ENCODE measurements at regions not wholly inside any gene's neighbourhood (a gene's known extent, or its start where the extent isn't known, plus 50 kb on each side); places are given as distances from the start of the nearest gene placed in this dataset.
"Not testable (repeated sequence)": the region's sequence is repeated elsewhere in the genome, so short reads cannot be mapped to it uniquely, and the experiment has no call there.

GRCh38 chr12:13564266-13564810 lies 367.8 kb downstream of the EMP1 start:
- no peak for DNase-seq (ENCODE audit: low read depth in 2 of 2)

DNA sequence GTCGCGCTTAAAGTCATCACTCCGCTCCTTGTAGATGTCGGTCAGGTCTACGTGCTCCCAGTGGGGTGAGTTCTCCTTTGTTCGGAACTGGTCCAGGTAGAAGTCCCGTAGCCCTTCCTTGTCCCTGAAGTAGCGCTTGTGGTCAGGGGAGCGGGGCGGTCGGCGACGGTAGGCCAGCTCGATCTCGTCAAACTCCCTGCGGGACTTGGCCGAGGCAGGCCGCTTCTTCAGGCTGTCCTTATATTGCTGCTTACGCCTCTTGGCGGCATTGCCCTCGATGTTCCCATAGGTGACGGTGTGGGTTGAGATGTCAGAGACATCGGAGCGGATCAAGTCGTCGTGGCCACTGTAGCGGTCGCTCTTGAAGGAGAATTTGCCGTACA lies 367.2 kb downstream of the EMP1 start:
- DNase-seq (ENCODE audit: low read depth in 2 of 2): no peak

GRCh38 chr12:13562915-13563742 lies 366.6 kb downstream of the EMP1 start:
- no peak for DNase-seq (ENCODE audit: low read depth in 2 of 2)

- DNase-seq (ENCODE audit: low read depth in 2 of 2): no peak
Measured at GRCh38 chr12:13561923-13562322, 365.4 kb downstream of the EMP1 start.

GRCh38 chr12:13559318-13559978 lies 362.9 kb downstream of the EMP1 start:
- DNase-seq (ENCODE audit: low read depth in 2 of 2): no peak

DNA sequence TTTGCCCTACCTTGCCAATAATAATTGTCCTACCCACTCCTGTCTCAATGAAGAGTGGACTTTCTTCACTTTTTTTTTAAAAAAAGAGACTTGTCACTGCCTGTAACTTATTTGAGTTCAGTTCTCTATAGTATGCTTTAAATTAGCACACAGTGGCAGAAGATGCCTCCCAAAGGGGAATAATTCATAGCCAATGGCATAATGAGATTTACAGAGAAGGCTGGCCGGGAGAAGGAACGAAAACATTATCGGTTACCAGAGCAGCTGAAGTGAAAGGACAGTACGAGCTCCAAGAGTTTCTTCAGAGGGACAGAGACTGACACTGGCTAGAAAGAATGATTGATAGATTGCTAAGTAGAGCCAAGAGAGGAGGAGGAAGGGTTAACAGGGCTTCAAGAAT lies 356.3 kb downstream of the EMP1 start:
- DNase-seq (ENCODE audit: low read depth in 2 of 2): no peak

DNA sequence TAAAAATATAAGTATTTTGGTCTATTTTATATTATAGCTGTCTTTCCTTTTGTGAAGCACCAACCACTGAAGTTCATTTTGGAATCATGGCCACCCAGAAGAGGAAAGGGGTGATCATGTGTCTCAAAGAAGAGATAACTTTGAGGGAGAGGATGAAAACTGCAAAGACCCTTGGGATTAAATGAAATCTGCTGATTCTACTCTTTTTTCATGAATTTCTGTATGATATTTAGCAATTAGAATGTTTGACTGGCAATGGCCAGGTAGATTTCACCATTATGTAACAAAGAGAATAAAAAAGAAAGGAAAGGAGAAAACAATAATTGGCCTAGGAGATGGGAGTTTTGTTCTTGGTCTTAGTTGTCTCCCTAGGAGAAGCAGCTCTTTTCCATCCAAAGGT lies 350.8 kb downstream of the EMP1 start:
- DNase-seq (ENCODE audit: low read depth in 2 of 2): no peak

- DNase-seq (ENCODE audit: low read depth in 2 of 2): no peak
Measured at GRCh38 chr12:13546231-13546630, 349.7 kb downstream of the EMP1 start.

- no peak for DNase-seq (ENCODE audit: low read depth in 2 of 2)
Measured at GRCh38 chr12:13539051-13539450, 342.5 kb downstream of the EMP1 start.

DNA sequence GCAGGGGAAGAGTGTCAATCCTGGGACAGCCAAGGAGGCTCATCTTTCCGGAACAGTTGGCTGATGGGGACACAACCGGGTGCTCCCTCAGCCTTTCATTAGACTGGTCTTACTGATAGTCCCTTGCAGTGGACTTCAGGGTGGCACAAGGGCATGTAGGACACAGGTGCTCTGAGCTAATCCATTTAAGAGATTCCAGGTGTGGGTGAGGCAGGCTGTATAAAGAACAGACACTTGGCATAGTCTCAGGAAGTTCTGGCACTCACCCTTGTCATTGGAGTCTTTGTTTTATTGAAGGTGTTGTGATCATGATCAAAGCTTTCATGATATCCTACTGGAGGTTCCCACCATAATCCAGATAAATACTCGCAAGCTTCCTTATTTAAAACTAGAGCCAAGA lies 341.6 kb downstream of the EMP1 start:
- no peak for DNase-seq (ENCODE audit: low read depth in 2 of 2)

DNA sequence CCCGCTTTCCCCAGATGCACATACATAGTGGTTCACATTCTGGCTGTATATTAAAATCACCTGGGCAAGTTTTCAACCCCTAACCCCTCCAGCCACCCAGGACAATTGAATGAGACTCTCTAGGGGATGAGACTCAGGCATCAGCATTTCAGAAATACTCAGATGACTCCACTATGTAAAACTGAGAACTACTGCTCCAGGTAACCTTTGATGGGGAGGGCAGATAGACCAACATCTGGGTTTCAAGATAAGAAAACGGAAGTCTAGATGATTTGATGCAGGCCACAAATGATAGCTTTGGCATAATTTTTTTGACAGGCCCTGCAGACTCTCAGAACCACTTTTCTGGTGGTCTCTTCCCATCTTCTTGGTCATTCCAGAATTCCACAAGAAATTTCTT lies 341.1 kb downstream of the EMP1 start:
- no peak for DNase-seq (ENCODE audit: low read depth in 2 of 2)

- no peak for DNase-seq (ENCODE audit: low read depth in 2 of 2)
Measured at GRCh38 chr12:13536219-13536910, 339.8 kb downstream of the EMP1 start.

GRCh38 chr12:13534645-13535398 lies 338.3 kb downstream of the EMP1 start:
- DNase-seq (ENCODE audit: low read depth in 2 of 2): peak; percentile 59 to 63

GRCh38 chr12:13534242-13534641 lies 337.7 kb downstream of the EMP1 start:
- DNase-seq (ENCODE audit: low read depth in 2 of 2): no peak

DNA sequence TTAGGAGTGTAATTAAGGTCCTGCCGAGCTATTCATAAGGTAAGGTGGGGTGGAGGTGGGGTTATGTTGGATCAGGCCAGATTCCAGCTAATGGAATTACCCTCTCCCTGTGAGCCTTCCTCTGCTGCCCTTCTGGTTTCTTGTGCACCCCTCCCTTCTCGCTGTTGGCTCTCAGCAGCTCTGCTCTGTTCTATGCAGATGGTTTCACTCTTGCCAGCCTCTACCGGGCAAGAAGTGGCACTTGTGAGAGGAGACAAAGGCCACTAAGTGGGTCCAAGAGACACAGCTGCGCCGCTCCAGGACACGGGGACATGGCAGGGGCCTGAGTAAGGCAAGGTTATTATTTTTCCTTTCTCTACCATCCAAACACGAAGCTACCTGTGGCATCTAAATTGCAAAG lies 334.4 kb downstream of the EMP1 start:
- DNase-seq (ENCODE audit: low read depth in 2 of 2): no peak

- not testable (repeated sequence) for DNase-seq (ENCODE audit: low read depth in 2 of 2)
Measured at GRCh38 chr12:13526185-13526921, 329.8 kb downstream of the EMP1 start.

- DNase-seq (ENCODE audit: low read depth in 2 of 2): no peak
Measured at GRCh38 chr12:13523536-13524307, 327.2 kb downstream of the EMP1 start.

GRCh38 chr12:13518034-13518433 lies 321.5 kb downstream of the EMP1 start:
- not testable (repeated sequence) for DNase-seq (ENCODE audit: low read depth in 2 of 2)

DNA sequence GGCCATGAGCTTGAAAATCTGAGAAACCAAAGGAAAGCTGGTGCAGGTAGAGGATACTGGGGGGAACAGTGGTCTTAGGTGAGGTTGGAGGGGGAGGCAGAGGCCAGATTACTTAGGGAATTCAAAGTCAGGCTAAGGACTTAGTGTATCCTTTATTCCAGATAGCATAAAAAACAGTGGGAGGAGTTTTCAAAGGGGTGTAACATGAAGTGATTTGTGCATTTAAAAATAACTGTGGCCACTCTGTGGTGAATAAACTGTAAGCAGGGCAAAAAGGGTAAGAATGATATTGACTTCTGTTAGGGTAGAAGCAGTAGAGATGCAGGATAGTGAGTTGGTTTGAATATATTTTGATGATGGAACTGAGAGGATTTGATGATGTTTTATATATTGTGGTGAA lies 313.2 kb downstream of the EMP1 start:
- DNase-seq (ENCODE audit: low read depth in 2 of 2): no peak

GRCh38 chr12:13505636-13506035 lies 309.1 kb downstream of the EMP1 start:
- DNase-seq (ENCODE audit: low read depth in 2 of 2): no peak
